Brain microvascular endothelial cell (primary cell): ENCODE measurements at regions not wholly inside any gene's neighbourhood (a gene's known extent, or its start where the extent isn't known, plus 50 kb on each side); places are given as distances from the start of the nearest gene placed in this dataset.
"Not testable (repeated sequence)": the region's sequence is repeated elsewhere in the genome, so short reads cannot be mapped to it uniquely, and the experiment has no call there.

Source experiments
- DNase-seq: peaks from one replicate; pipeline ENCODE4 v3.0.0-alpha.2; 2020
- H3K27ac ChIP-seq: fragments of 250-450 bp; sonication (Bioruptor Pico); 2 replicates; pipeline ENCODE4 v1.5.1; 2020; ENCODE audit warnings: mild to moderate bottlenecking, moderate library complexity
- H3K27me3 ChIP-seq: fragments of 250-450 bp; sonication (Bioruptor Pico); replicated peaks from 2 replicates; pipeline ENCODE4 v1.5.1; 2020; ENCODE audit warnings: mild to moderate bottlenecking
- H3K36me3 ChIP-seq: fragments of 250-450 bp; sonication (Bioruptor Pico); replicated peaks from 2 replicates; pipeline ENCODE4 v1.5.1; 2020; ENCODE audit warnings: mild to moderate bottlenecking
- H3K4me3 ChIP-seq: 2 replicates; pipeline ENCODE4 v1.5.1; 2011; ENCODE audit warnings: low read depth, mild to moderate bottlenecking, control low read depth, low read length, moderate library complexity
- in situ Hi-C: cut with HindIII; loops from 2 replicates; pipeline ENCODE4 v1.10.0; 2017; ENCODE audit warnings: low sequenced_read_pairs, low pct_ligation_motif_present
- TF ChIP-seq, protein P1 (sequence below): IDR thresholded peaks from 2 replicates; pipeline ENCODE4 v1.5.1; 2011; ENCODE audit warnings: low read depth, mild to moderate bottlenecking, moderate library complexity, low read length, control low read depth, inconsistent platforms; ENCODE audit errors: missing control alignments

DNA sequence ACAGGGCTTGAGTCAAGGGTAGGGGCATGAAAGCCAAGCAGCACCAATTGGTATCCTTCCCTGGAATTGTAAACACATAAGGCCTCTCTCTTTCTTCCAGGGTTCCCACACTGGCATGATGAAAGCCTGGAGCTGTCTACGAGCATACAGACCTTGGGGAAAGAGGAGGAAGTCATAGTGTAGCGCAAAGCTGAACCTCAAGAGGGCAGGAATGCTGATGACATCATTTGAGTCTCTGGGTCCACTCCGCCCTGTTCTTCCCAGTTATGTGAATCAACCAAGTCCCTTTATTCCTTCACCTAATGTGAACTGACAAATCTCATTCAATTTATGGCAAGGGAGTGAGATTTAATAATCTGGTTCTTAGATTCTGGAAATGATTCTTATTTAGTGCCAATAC, 266.4 kb upstream of the NCAM1 start:
- TF ChIP-seq, protein P1, sequence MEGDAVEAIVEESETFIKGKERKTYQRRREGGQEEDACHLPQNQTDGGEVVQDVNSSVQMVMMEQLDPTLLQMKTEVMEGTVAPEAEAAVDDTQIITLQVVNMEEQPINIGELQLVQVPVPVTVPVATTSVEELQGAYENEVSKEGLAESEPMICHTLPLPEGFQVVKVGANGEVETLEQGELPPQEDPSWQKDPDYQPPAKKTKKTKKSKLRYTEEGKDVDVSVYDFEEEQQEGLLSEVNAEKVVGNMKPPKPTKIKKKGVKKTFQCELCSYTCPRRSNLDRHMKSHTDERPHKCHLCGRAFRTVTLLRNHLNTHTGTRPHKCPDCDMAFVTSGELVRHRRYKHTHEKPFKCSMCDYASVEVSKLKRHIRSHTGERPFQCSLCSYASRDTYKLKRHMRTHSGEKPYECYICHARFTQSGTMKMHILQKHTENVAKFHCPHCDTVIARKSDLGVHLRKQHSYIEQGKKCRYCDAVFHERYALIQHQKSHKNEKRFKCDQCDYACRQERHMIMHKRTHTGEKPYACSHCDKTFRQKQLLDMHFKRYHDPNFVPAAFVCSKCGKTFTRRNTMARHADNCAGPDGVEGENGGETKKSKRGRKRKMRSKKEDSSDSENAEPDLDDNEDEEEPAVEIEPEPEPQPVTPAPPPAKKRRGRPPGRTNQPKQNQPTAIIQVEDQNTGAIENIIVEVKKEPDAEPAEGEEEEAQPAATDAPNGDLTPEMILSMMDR, result no peak
- no peaks in the 10 kb centered on the region for H3K27me3 ChIP-seq
- no peak overlapping the region for H3K4me3 ChIP-seq
- H3K36me3 ChIP-seq, result no peaks in the 10 kb centered on the region
- in situ Hi-C loops, result no loop called here
- no peak for DNase-seq
- no peak overlapping the region for H3K27ac ChIP-seq

DNA sequence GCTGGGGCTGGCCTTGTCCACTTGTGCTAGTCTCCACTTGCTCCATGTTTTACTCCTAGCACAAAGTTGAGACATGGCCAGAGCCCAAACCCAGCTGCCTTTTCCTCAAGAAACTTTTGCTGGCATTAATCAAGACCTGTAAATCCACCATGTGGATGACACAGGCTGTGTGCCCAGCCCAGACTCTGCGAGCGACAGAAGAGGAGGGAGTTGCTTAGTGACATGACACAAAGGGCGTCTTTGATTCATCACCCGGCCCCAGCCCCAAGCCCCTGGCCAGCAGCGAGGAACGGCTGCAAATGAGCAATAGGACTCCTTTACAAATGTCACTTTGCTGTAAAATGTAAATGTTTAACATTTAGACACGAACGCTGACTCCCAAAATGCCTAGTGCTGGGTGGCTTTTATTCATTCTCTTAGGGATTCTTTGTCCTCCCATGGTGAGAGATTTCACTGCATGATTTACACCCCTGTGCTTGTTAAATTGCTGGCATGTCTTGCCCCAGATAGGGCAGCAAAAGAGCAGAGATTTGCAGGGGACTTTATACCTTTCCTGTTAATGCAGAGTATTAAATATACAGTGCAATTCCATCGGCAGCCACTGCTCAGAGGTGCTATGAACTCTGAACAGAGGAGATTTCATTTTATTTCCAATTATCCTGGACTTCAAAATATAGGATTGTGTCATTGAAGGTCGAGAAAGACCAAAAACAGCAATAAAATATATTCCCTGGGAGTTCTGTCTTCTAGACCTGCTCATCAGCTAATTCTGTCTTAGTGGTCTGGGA, 263.6 kb upstream of the NCAM1 start:
- Histone ChIP-seq H3K36me3 (no peaks in the 10 kb centered on the region), H3K27ac (no peak overlapping the region), H3K4me3 (no peak overlapping the region), H3K27me3 (no peaks in the 10 kb centered on the region)
- in situ Hi-C loops, result no loop called here
- TF ChIP-seq, protein P1, result peak; percentile 14
- no peak for DNase-seq

DNA sequence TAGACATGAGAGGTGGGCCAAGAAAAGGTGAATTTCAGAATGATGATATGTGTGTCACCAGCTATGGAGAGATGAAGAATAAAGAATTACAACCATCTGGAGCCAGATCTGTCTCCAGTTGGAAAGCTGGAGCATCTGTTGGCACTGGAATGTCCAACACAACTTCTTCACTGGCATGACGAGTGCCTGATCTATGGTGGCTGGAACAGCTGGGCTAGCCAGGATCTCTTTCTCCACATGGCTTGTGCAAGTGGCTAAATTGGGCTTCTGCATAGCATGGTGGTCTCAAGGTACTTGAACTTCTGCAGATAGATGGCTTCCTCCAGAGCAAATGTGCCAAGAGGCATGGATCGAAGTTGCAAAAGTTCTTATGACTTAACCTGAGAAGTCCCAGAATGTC, 256.1 kb upstream of the NCAM1 start:
- DNase-seq, result no peak
- Histone ChIP-seq H3K36me3 (no peaks in the 10 kb centered on the region), H3K27ac (no peak overlapping the region), H3K4me3 (no peak overlapping the region), H3K27me3 (no peaks in the 10 kb centered on the region)
- TF ChIP-seq, protein P1, result no peak
- in situ Hi-C loops, result no loop called here

DNA sequence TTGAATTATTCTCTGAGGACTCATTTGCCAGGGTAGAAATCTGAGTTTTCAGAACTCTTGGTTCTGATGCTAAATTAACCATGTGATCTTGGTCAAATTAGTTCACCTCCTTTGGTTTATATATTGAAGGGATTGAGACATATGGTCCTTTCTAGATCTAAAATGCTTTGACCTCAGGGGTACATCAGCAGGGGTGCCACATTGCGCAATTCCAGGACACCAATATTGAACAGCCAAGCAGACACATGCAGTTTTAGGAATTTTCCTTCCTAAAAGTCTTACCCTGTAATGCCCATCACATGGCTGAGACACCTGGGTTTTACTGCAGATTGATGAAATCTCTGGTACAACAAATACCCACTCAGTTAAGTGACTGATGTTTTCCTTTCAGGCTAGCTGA, 254.4 kb upstream of the NCAM1 start:
- Histone ChIP-seq H3K27me3 (no peaks in the 10 kb centered on the region), H3K4me3 (no peak overlapping the region), H3K27ac (no peak overlapping the region), H3K36me3 (no peaks in the 10 kb centered on the region)
- in situ Hi-C loops, result no loop called here
- TF ChIP-seq, protein P1, result no peak
- no peak for DNase-seq

DNA sequence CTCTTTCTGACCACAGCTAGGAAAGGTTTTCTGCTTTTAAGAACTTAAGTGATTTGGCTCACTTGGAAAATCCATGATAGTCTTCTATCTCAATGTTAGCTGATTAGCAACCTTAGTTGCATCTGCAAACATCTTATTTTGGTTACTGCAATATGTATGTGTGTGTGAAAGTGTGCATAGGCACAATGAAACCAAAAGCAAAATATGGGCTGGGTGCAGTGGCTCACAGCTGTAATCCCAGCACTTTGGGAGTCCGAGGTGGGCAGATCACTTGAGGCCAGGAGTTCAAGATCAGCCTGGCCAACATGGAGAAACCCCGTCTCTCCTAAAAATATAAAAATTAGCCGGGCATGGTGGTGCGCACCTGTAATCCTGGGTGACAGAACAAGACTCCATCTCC, 246.9 kb upstream of the NCAM1 start:
- in situ Hi-C loops, result not testable (repeated sequence)

DNA sequence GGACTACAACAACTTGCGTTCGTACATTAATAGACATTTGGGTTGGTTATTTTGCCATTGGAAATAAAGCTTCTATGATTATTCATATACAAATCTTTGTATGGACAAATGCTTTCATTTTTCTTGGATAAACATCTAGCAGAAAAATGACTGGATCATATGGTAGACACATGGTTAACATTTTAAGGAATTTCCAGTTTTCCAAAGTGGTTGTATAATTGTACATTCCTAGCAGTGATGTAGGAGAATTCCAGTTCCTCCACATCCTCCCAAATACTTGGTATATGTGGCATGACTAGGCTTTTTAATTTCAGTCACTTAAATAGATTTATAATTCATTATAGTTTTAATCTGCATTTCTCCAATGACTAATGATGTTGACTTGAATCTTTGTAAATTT, 246.2 kb upstream of the NCAM1 start:
- in situ Hi-C loops, result no loop called here
- DNase-seq, result no peak
- no peaks in the 10 kb centered on the region for H3K27me3 ChIP-seq
- H3K36me3 ChIP-seq, result no peaks in the 10 kb centered on the region
- no peak overlapping the region for H3K27ac ChIP-seq
- TF ChIP-seq, protein P1, result no peak
- H3K4me3 ChIP-seq, result no peak overlapping the region

More for the DNA sequence above, 246.9 kb upstream of the NCAM1 start:
- DNase-seq, H3K36me3 ChIP-seq, H3K4me3 ChIP-seq, H3K27me3 ChIP-seq, H3K27ac ChIP-seq: not testable (repeated sequence)
